ENCODE measurements at regions not wholly inside any gene's neighbourhood (a gene's known extent, or its start where the extent isn't known, plus 50 kb on each side); places are given as distances from the start of the nearest gene placed in this dataset.

DNA sequence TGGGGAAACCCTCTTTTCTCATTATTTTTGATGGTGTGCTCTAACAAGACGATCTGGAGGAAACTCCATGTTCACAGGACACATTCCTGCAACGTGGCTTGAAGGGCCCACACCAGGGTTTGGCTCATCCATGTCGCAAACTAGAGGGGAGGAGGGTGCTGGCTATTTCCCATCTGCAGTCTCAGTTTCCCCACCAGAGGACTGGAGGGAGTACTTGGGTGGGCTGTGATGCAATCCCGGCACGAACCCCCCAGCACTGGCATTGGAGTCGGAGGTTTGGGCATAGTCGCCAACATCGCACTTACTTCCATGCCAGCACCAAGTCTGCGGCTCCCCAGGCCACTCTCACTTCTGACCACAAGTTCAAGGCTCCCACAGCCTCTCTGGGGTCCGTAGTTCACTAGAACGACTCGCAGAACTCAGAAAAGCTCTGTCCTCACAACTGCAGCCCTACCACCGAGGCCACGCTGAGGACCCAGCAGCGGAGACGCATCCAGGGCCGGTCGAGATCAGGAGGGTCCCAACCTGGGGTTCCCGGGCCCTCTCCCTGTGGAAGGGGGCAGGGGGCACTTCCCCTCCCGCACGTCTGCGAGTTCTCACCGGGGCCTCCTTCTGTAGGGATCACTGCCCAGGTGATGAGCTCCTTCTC is 165.6 kb upstream of the SOX1 start:
- TF ChIP-seq CTCF (IDR thresholded peaks at IDR 0.05; ENCODE audit: control extremely low read depth, extremely low read depth, low read depth, missing control alignments) = no peak
- DNase-seq (ENCODE audit: extremely low spot score) = no peak
- CTCF ChIA-PET = interaction anchor here (1.3 kb wide), 1 partner anchor 35 kb away, joined by 3 read pairs; no protein-coding TSS in a partner anchor

GRCh38 chr13:111902726-111903125 is 164.2 kb upstream of the SOX1 start:
- POLR2A ChIA-PET = no interaction called here
- DNase-seq (ENCODE audit: extremely low spot score) = no peak
- CTCF ChIA-PET = no interaction called here
- TF ChIP-seq CTCF (IDR thresholded peaks at IDR 0.05; ENCODE audit: control extremely low read depth, extremely low read depth, low read depth, missing control alignments) = no peak

More for the DNA sequence above, 165.6 kb upstream of the SOX1 start:
- POLR2A ChIA-PET = no interaction called here

DNA sequence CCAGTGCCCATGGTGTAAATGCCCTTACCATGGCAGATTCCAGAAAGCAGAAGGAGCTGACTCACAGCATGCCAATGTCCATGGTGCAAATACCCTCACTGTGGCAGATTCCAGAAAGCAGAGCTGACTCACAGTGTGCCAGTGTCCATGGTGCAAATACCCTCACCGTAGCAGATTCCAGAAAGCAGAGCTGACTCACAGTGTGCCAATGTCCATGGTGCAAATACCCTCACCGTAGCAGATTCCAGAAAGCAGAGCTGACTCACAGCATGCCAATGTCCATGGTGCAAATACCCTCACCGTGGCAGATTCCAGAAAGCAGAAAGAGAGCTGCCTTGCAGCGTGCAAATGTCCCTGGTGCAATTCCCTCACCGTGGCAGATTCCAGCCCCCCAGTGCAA is 163.8 kb upstream of the SOX1 start:
- no peak for TF ChIP-seq CTCF (IDR thresholded peaks at IDR 0.05; ENCODE audit: control extremely low read depth, extremely low read depth, low read depth, missing control alignments)
- DNase-seq (ENCODE audit: extremely low spot score) = no peak
- CTCF ChIA-PET = no interaction called here
- POLR2A ChIA-PET = no interaction called here

GRCh38 chr13:111904166-111904565 is 162.8 kb upstream of the SOX1 start:
- POLR2A ChIA-PET = no interaction called here
- no peak for DNase-seq (ENCODE audit: extremely low spot score)
- no peak for TF ChIP-seq CTCF (IDR thresholded peaks at IDR 0.05; ENCODE audit: control extremely low read depth, extremely low read depth, low read depth, missing control alignments)
- CTCF ChIA-PET = no interaction called here

- ChIA-PET POLR2A (no interaction called here), CTCF (no interaction called here)
- no peak for DNase-seq (ENCODE audit: extremely low spot score)
Observed at GRCh38 chr13:111904701-111905608, 162.0 kb upstream of the SOX1 start.

GRCh38 chr13:111905609-111905945 is 161.4 kb upstream of the SOX1 start:
- ChIA-PET CTCF (no interaction called here), POLR2A (no interaction called here)
- no peak for TF ChIP-seq CTCF (IDR thresholded peaks at IDR 0.05; ENCODE audit: control extremely low read depth, extremely low read depth, low read depth, missing control alignments)
- DNase-seq (ENCODE audit: extremely low spot score) = no peak

More at GRCh38 chr13:111904701-111905608, 162.0 kb upstream of the SOX1 start:
- no peak for TF ChIP-seq CTCF (IDR thresholded peaks at IDR 0.05; ENCODE audit: control extremely low read depth, extremely low read depth, low read depth, missing control alignments)

Measured in GM10248 (cell line).